Chondrocyte (in vitro differentiated cells): ENCODE measurements at regions not wholly inside any gene's neighbourhood (a gene's known extent, or its start where the extent isn't known, plus 50 kb on each side); places are given as distances from the start of the nearest gene placed in this dataset.

ENCODE experiments used
- DNase-seq: peaks from one replicate; pipeline ENCODE4 v3.0.0; 2021; ENCODE audit warnings: mixed read lengths, low spot score
- H3K27ac Mint-ChIP-seq: one replicate; pipeline ENCODE4 v1.8.0; 2021; ENCODE audit warnings: mild to moderate bottlenecking, moderate library complexity, mixed read lengths; ENCODE audit not compliant: unreplicated experiment
- H3K27me3 Mint-ChIP-seq: 2 replicates; pipeline ENCODE4 v1.8.0; 2021; ENCODE audit warnings: low read depth, mixed read lengths
- H3K36me3 Mint-ChIP-seq: 2 replicates; pipeline ENCODE4 v1.8.0; 2021; ENCODE audit warnings: low read depth, mixed read lengths
- H3K4me1 Mint-ChIP-seq: 2 replicates; pipeline ENCODE4 v1.8.0; 2021; ENCODE audit warnings: low read depth, mild to moderate bottlenecking, mixed read lengths
- H3K4me3 Mint-ChIP-seq: one replicate; pipeline ENCODE4 v1.8.0; 2021; ENCODE audit warnings: mild to moderate bottlenecking, moderate library complexity, mixed read lengths; ENCODE audit not compliant: unreplicated experiment
- H3K9me3 Mint-ChIP-seq: 2 replicates; pipeline ENCODE4 v1.8.0; 2021; ENCODE audit warnings: low read depth, mixed read lengths
- CTCF ChIP-seq: fragments of 200-600 bp; sonication (generic); IDR thresholded peaks from 2 replicates; pipeline ENCODE4 v1.5.0; 2021; ENCODE audit warnings: antibody characterized with exemption, mild to moderate bottlenecking, moderate library complexity

- Mint-ChIP-seq H3K27ac (no peak overlapping the region), H3K9me3 (no peaks in the 10 kb centered on the region)
Measured at GRCh38 chr9:106626936-106627335, 236.0 kb upstream of the ZNF462 start.

GRCh38 chr9:106632621-106633020, 230.3 kb upstream of the ZNF462 start:
- no peaks in the 10 kb centered on the region for H3K9me3 Mint-ChIP-seq
- no peaks in the 10 kb centered on the region for H3K36me3 Mint-ChIP-seq
- H3K4me3 Mint-ChIP-seq: no peak overlapping the region
- no peak for TF ChIP-seq CTCF
- no peaks in the 10 kb centered on the region for H3K27me3 Mint-ChIP-seq
- H3K27ac Mint-ChIP-seq: no peak overlapping the region
- DNase-seq: no peak
- peaks cover 9% of the 10 kb centered on the region for H3K4me1 Mint-ChIP-seq

More at GRCh38 chr9:106626936-106627335, 236.0 kb upstream of the ZNF462 start:
- DNase-seq: no peak
- Mint-ChIP-seq H3K4me1 (peaks cover 7% of the 10 kb centered on the region), H3K4me3 (no peak overlapping the region), H3K27me3 (no peaks in the 10 kb centered on the region), H3K36me3 (no peaks in the 10 kb centered on the region)
- no peak for TF ChIP-seq CTCF

- TF ChIP-seq CTCF: no peak
- H3K4me3 Mint-ChIP-seq: no peak overlapping the region
- H3K9me3 Mint-ChIP-seq: no peaks in the 10 kb centered on the region
- no peak overlapping the region for H3K27ac Mint-ChIP-seq
- DNase-seq: no peak
- H3K36me3 Mint-ChIP-seq: no peaks in the 10 kb centered on the region
- H3K4me1 Mint-ChIP-seq: peaks cover 9% of the 10 kb centered on the region
- no peaks in the 10 kb centered on the region for H3K27me3 Mint-ChIP-seq
Measured at GRCh38 chr9:106634183-106634582, 228.8 kb upstream of the ZNF462 start.

GRCh38 chr9:106634641-106635040, 228.3 kb upstream of the ZNF462 start:
- no peaks in the 10 kb centered on the region for H3K9me3 Mint-ChIP-seq
- H3K27ac Mint-ChIP-seq: no peak overlapping the region
- TF ChIP-seq CTCF: no peak
- no peaks in the 10 kb centered on the region for H3K36me3 Mint-ChIP-seq
- no peaks in the 10 kb centered on the region for H3K27me3 Mint-ChIP-seq
- no peak for DNase-seq
- no peak overlapping the region for H3K4me3 Mint-ChIP-seq
- H3K4me1 Mint-ChIP-seq: peaks cover 9% of the 10 kb centered on the region

- Mint-ChIP-seq H3K4me3 (no peak overlapping the region), H3K9me3 (no peaks in the 10 kb centered on the region), H3K27me3 (no peaks in the 10 kb centered on the region), H3K27ac (no peak overlapping the region), H3K36me3 (no peaks in the 10 kb centered on the region), H3K4me1 (peaks cover 9% of the 10 kb centered on the region)
- TF ChIP-seq CTCF: no peak
- DNase-seq: no peak
Measured at GRCh38 chr9:106637486-106637885, 225.5 kb upstream of the ZNF462 start.
